ENCODE measurements at regions not wholly inside any gene's neighbourhood (a gene's known extent, or its start where the extent isn't known, plus 50 kb on each side); places are given as distances from the start of the nearest gene placed in this dataset.
A peak's percentile ranks its signal among the peaks of the same experiment; 100 is the strongest.

DNA sequence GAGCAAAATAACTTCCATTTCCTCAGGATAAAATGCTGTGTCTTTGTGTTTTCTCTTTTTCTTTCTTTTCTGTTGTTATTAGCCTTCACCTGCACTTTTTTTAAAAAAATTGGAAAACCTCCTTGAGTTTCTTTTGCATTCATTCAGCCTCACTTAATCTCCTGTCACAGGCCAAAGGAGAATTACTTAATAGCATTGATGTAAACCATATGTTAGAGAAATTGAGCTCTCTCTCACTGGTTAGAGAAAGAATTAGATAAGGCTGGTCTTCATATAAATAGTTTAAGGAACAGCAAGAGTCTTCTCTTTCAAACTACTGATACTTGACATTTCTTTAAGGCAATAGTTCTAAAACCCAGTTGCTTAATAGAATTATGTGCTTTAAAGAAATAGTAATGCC is 564.2 kb downstream of the TFAP2B start:
- ATAC-seq (no peak), DNase-seq (peak in 2 of 4 donors; percentile 20 to 27)
- Histone ChIP-seq H3K4me1 (no peaks in the 10 kb centered on the region), H3K36me3 (no peaks in the 10 kb centered on the region), H3K4me3 (no peak overlapping the region), H3K27ac (no peak overlapping the region), H3K27me3 (no peaks in the 10 kb centered on the region), H3K9me3 (peaks cover 0 to 8% of the 10 kb centered on the region in 2 donors)
- TF ChIP-seq, protein P1, sequence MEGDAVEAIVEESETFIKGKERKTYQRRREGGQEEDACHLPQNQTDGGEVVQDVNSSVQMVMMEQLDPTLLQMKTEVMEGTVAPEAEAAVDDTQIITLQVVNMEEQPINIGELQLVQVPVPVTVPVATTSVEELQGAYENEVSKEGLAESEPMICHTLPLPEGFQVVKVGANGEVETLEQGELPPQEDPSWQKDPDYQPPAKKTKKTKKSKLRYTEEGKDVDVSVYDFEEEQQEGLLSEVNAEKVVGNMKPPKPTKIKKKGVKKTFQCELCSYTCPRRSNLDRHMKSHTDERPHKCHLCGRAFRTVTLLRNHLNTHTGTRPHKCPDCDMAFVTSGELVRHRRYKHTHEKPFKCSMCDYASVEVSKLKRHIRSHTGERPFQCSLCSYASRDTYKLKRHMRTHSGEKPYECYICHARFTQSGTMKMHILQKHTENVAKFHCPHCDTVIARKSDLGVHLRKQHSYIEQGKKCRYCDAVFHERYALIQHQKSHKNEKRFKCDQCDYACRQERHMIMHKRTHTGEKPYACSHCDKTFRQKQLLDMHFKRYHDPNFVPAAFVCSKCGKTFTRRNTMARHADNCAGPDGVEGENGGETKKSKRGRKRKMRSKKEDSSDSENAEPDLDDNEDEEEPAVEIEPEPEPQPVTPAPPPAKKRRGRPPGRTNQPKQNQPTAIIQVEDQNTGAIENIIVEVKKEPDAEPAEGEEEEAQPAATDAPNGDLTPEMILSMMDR (IDR thresholded peaks at IDR 0.05), result no peak
- intact Hi-C loops (cut with DNase I), result no loop called here

DNA sequence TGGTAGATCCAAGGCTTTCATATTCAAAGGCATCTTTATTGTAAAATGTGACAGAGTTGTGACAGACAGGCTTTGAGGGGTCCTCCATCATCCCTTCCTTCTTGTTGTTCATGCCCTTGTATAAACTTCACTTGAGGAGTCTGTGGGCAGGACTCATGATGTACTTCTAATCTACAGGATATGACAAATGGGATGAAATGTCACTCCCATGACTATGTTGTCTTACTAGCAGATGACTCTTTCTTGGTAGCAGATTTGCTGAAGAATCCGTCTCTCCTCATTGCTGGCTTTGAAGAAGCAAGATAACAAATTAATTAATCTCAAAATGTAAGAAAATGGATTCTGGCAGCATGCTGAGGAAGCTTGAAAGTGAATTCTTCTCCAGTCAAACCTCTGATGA is 566.1 kb downstream of the TFAP2B start:
- Histone ChIP-seq H3K27me3 (no peaks in the 10 kb centered on the region), H3K36me3 (no peaks in the 10 kb centered on the region), H3K27ac (no peak overlapping the region), H3K9me3 (peaks cover 0 to 8% of the 10 kb centered on the region in 2 donors), H3K4me1 (no peaks in the 10 kb centered on the region), H3K4me3 (no peak overlapping the region)
- no peak for DNase-seq
- intact Hi-C loops (cut with DNase I), result no loop called here
- no peak for ATAC-seq
- TF ChIP-seq, protein P1 (IDR thresholded peaks at IDR 0.05), result no peak

DNA sequence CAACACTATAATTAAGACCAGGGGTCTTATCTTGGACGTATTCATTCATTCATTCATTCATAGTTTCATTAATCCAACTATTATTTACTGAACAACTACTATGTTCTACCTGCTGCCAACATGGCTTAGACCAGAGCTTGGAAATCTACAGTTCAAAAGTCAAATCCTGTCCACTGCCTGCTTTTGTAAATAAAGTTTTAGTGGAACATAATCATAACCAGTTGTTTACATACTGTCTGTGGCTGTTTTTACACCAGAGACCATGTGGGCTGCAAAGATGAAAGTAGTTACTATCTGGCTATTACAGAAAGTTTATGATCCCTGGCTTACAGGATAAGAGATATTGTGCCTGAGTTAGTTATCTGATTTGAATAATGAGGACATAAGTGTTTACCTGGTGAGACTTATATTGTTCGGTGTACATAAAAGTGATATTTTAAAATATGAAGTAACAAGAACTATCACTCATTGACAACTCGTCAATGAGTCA is 567.7 kb downstream of the TFAP2B start:
- Histone ChIP-seq H3K36me3 (no peaks in the 10 kb centered on the region), H3K27ac (no peak overlapping the region), H3K27me3 (no peaks in the 10 kb centered on the region), H3K4me3 (no peak overlapping the region), H3K4me1 (no peaks in the 10 kb centered on the region), H3K9me3 (peaks cover 0 to 8% of the 10 kb centered on the region in 2 donors)
- ATAC-seq (no peak), DNase-seq (no peak)
- intact Hi-C loops (cut with DNase I), result no loop called here
- TF ChIP-seq, protein P1 (IDR thresholded peaks at IDR 0.05), result no peak

DNA sequence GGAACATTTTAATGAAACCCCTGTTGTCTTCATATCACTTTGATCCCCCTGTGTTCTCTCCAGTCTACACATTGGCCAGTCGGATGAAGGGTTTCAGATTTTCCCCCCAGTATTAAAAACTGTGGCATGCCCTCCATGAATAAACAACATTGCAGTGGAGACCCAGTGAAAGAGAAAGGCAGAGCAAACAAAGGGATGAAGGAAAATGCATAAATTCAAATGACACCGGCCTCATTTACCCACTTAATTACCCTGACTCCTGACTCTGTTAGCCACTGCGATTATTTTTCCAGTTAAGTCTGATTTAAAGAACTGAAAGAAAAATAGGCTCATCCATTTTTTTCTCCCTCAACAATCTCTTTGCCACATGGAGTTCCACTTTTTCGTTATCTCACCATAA is 569.2 kb downstream of the TFAP2B start:
- Histone ChIP-seq H3K36me3 (no peaks in the 10 kb centered on the region), H3K4me3 (no peak overlapping the region), H3K27ac (no peak overlapping the region), H3K4me1 (no peaks in the 10 kb centered on the region), H3K27me3 (no peaks in the 10 kb centered on the region), H3K9me3 (peaks cover 0 to 8% of the 10 kb centered on the region in 2 donors)
- DNase-seq (no peak), ATAC-seq (no peak)
- intact Hi-C loops (cut with DNase I), result no loop called here
- TF ChIP-seq, protein P1 (IDR thresholded peaks at IDR 0.05), result no peak

DNA sequence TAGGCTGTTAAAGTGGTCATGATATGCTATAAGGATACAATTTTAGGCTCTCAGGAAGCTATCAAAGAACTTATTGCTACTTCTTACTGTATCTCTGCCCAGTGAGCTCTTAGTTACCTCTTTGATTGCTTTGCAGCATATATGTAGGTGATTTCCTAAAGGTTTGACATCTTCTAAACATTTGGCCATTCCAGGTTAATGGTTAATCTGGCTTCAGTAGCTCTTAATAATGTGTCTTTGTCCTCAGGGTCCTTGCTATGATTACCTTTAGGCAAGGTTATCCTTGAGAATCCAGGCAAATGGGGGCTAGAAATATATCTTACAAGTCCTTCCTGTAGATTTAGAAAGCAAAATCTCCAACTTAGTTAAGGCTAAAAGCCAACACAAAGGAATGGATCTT is 575.4 kb downstream of the TFAP2B start:
- H3K27me3 ChIP-seq, result no peaks in the 10 kb centered on the region
- intact Hi-C loops (cut with DNase I), result no loop called here
- no peaks in the 10 kb centered on the region for H3K9me3 ChIP-seq
- H3K27ac ChIP-seq, result no peak overlapping the region
- TF ChIP-seq, protein P1 (IDR thresholded peaks at IDR 0.05), result no peak
- ATAC-seq, result no peak
- no peak for DNase-seq
- no peaks in the 10 kb centered on the region for H3K36me3 ChIP-seq
- no peak overlapping the region for H3K4me3 ChIP-seq
- H3K4me1 ChIP-seq, result no peaks in the 10 kb centered on the region

All from left lung (tissue), 4 donors.